ENCODE measurements at regions not wholly inside any gene's neighbourhood (a gene's known extent, or its start where the extent isn't known, plus 50 kb on each side); places are given as distances from the start of the nearest gene placed in this dataset.
A peak's percentile ranks its signal among the peaks of the same experiment; 100 is the strongest.

GRCh38 chr1:182139496-182139895 is 78.0 kb upstream of the ZNF648 start:
- Histone ChIP-seq H3K27ac (replicated peaks in 1 of 4) (no peak overlapping the region), H3K4me1 (peaks cover 13 to 27% (median 20%) of the 10 kb centered on the region in 4 donors), H3K27me3 (no peaks in the 10 kb centered on the region), H3K4me3 (no peak overlapping the region), H3K36me3 (no peaks in the 10 kb centered on the region), H3K9me3 (peaks cover 0 to 4% (median under 1%) of the 10 kb centered on the region in 4 donors)
- intact Hi-C loops (cut with DNase I), result no loop called here
- DNase-seq (ENCODE audit: extremely low spot score), result no peak
- whole genome bisulfite sequencing, result 83% methylated on average over 1 of the region's 1 CpG
- TF ChIP-seq POLR2AphosphoS5 (IDR thresholded peaks at IDR 0.05) (no peak), EP300 (IDR thresholded peaks at IDR 0.05) (no peak), POLR2A (IDR thresholded peaks at IDR 0.05; ENCODE audit: low read depth) (no peak), CTCF (IDR thresholded peaks at IDR 0.05) (no peak)

GRCh38 chr1:182137546-182137945 is 76.0 kb upstream of the ZNF648 start:
- H3K4me3 ChIP-seq, result no peak overlapping the region
- WGBS, result 80% methylated on average over 1 of the region's 1 CpG
- H3K27ac ChIP-seq (replicated peaks in 1 of 4), result no peak overlapping the region
- TF ChIP-seq CTCF (IDR thresholded peaks at IDR 0.05) (no peak), EP300 (IDR thresholded peaks at IDR 0.05) (no peak), POLR2AphosphoS5 (IDR thresholded peaks at IDR 0.05) (no peak)
- intact Hi-C loops (cut with DNase I), result no loop called here
- H3K36me3 ChIP-seq, result no peaks in the 10 kb centered on the region
- H3K4me1 ChIP-seq, result peaks cover 0 to 7% (median under 1%) of the 10 kb centered on the region in 4 donors
- peak; percentile 70 for DNase-seq (ENCODE audit: extremely low spot score)
- H3K9me3 ChIP-seq, result peaks cover 0 to 9% (median 7%) of the 10 kb centered on the region in 4 donors
- H3K27me3 ChIP-seq, result no peaks in the 10 kb centered on the region

- H3K27me3 ChIP-seq, result no peaks in the 10 kb centered on the region
- DNase-seq (ENCODE audit: extremely low spot score), result peak; percentile 26
- no peaks in the 10 kb centered on the region for H3K36me3 ChIP-seq
- TF ChIP-seq POLR2A (IDR thresholded peaks at IDR 0.05; ENCODE audit: low read depth) (no peak), CTCF (IDR thresholded peaks at IDR 0.05) (no peak), EP300 (IDR thresholded peaks at IDR 0.05) (no peak), POLR2AphosphoS5 (IDR thresholded peaks at IDR 0.05) (no peak)
- no peak overlapping the region for H3K4me3 ChIP-seq
- 85% methylated on average over 1 of the region's 1 CpG for WGBS
- H3K27ac ChIP-seq (replicated peaks in 1 of 4), result no peak overlapping the region
- peaks cover 0 to 4% (median 0%) of the 10 kb centered on the region in 4 donors for H3K4me1 ChIP-seq
- peaks cover 0 to 9% (median 7%) of the 10 kb centered on the region in 4 donors for H3K9me3 ChIP-seq
- intact Hi-C loops (cut with DNase I), result no loop called here
These were observed 74.4 kb upstream of the ZNF648 start for GRCh38 chr1:182135946-182136345.

- Histone ChIP-seq H3K27me3 (no peaks in the 10 kb centered on the region), H3K9me3 (peaks cover 0 to 9% (median 7%) of the 10 kb centered on the region in 4 donors), H3K27ac (replicated peaks in 1 of 4) (no peak overlapping the region), H3K36me3 (no peaks in the 10 kb centered on the region), H3K4me3 (no peak overlapping the region), H3K4me1 (no peaks in the 10 kb centered on the region)
- TF ChIP-seq CTCF (IDR thresholded peaks at IDR 0.05), result no peak
- TF ChIP-seq POLR2A (IDR thresholded peaks at IDR 0.05; ENCODE audit: low read depth), result no peak
- no peak for TF ChIP-seq POLR2AphosphoS5 (IDR thresholded peaks at IDR 0.05)
- no peak for TF ChIP-seq EP300 (IDR thresholded peaks at IDR 0.05)
- 93% methylated on average over 4 of the region's 4 CpGs for WGBS
- DNase-seq (ENCODE audit: extremely low spot score), result no peak
- intact Hi-C loops (cut with DNase I), result loop anchor here (5.0 kb wide), 1 partner anchor 37 kb away; no protein-coding TSS in a partner anchor
These were observed 72.7 kb upstream of the ZNF648 start for GRCh38 chr1:182134257-182134656.

- peaks cover 0 to 9% (median 7%) of the 10 kb centered on the region in 4 donors for H3K9me3 ChIP-seq
- TF ChIP-seq CTCF (IDR thresholded peaks at IDR 0.05), result no peak
- TF ChIP-seq POLR2AphosphoS5 (IDR thresholded peaks at IDR 0.05), result no peak
- TF ChIP-seq POLR2A (IDR thresholded peaks at IDR 0.05; ENCODE audit: low read depth), result no peak
- no peak for TF ChIP-seq EP300 (IDR thresholded peaks at IDR 0.05)
- DNase-seq (ENCODE audit: extremely low spot score), result no peak
- H3K4me3 ChIP-seq, result no peak overlapping the region
- no peaks in the 10 kb centered on the region for H3K27me3 ChIP-seq
- H3K27ac ChIP-seq (replicated peaks in 1 of 4), result no peak overlapping the region
- H3K4me1 ChIP-seq, result no peaks in the 10 kb centered on the region
- no peaks in the 10 kb centered on the region for H3K36me3 ChIP-seq
- WGBS, result 92% methylated on average over 7 of the region's 7 CpGs
- intact Hi-C loops (cut with DNase I), result loop anchor here (5.0 kb wide), 1 partner anchor 36 kb away; no protein-coding TSS in a partner anchor
These were observed 71.7 kb upstream of the ZNF648 start for GRCh38 chr1:182133181-182133580.

Measured in esophagus muscularis mucosa (tissue), 4 donors.